Smooth muscle cell (in vitro differentiated cells): ENCODE measurements at regions not wholly inside any gene's neighbourhood (a gene's known extent, or its start where the extent isn't known, plus 50 kb on each side); places are given as distances from the start of the nearest gene placed in this dataset. TPM values are rescaled to one million over a fixed set of nuclear protein-coding genes. Genes with fewer than 3 reads are reported as not detected.

ENCODE experiments used
- small RNA-seq: library from RNA; depleted of rRNA; stranded (forward); fragments of <200 nt; gene quantifications from one replicate; pipeline ENCODE3, GENCODE V24; 2014

Small RNA genes in the stretch of these regions (small RNA-seq; reads per million reads assigned to genes)
- gene RNA5SP236, result not detected
